Progenitor cell of endocrine pancreas (in vitro differentiated cells): ENCODE measurements at regions not wholly inside any gene's neighbourhood (a gene's known extent, or its start where the extent isn't known, plus 50 kb on each side); places are given as distances from the start of the nearest gene placed in this dataset.

Experiments
- DNase-seq: peaks from one replicate; pipeline ENCODE4 v3.0.0; 2021; ENCODE audit warnings: low spot score; ENCODE audit not compliant: unreplicated experiment
- H3K27ac Mint-ChIP-seq: 2 replicates; pipeline ENCODE4 v1.8.0; 2021; ENCODE audit warnings: mild to moderate bottlenecking, moderate library complexity, mixed read lengths
- H3K27me3 Mint-ChIP-seq: 2 replicates; pipeline ENCODE4 v1.8.0; 2021; ENCODE audit warnings: mixed read lengths
- H3K36me3 Mint-ChIP-seq: 2 replicates; pipeline ENCODE4 v1.8.0; 2022; ENCODE audit warnings: mixed read lengths; ENCODE audit not compliant: insufficient read depth
- H3K4me1 Mint-ChIP-seq: 2 replicates; pipeline ENCODE4 v1.8.0; 2021; ENCODE audit warnings: low read depth, mixed read lengths
- H3K4me3 Mint-ChIP-seq: 2 replicates; pipeline ENCODE4 v1.8.0; 2021; ENCODE audit warnings: low read depth, mild to moderate bottlenecking, moderate library complexity, mixed read lengths
- H3K9me3 Mint-ChIP-seq: 2 replicates; pipeline ENCODE4 v1.8.0; 2021; ENCODE audit warnings: low read depth, mixed read lengths
- CTCF ChIP-seq: fragments of 200-600 bp; sonication (generic); IDR thresholded peaks from one replicate; pipeline ENCODE4 v1.5.0; 2021; ENCODE audit warnings: antibody characterized with exemption, mild to moderate bottlenecking; ENCODE audit not compliant: unreplicated experiment

DNA sequence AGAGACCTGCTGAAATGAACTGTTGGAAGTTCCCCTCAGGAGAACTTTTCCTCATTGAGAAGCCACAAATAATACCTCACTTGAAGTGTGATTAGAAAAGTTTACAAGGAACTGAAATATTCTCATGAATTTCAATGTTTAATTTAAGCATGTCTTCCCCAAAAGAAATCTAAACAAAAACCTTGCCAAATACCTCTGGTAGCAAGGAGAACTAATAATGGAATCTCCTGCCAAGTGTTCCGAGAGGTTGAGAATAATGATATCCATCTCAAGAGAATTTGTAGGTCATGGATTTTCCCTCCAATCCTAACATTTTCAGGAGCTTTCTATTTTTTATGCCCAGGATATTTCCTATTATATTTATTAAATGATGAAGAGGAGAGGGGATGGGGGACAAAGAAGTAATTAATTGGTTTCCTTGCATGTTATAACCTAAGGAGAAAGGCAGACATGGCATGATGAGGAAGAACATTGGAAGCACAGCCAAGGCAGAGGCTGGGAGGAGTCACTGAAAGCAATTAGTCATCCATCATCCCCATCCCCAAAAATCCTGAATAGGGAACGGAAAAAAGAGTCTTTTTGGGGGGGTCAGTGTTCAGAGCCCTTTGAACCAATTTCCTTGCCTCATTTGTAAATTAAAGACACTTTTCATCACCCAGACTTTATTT is 93.6 kb upstream of the IL6 start:
- Mint-ChIP-seq H3K4me3 (no peak overlapping the region), H3K9me3 (no peaks in the 10 kb centered on the region), H3K27me3 (no peaks in the 10 kb centered on the region), H3K4me1 (no peaks in the 10 kb centered on the region), H3K36me3 (no peaks in the 10 kb centered on the region), H3K27ac (no peak overlapping the region)
- no peak for DNase-seq
- TF ChIP-seq CTCF, result no peak

GRCh38 chr7:22632674-22633073 is 94.3 kb upstream of the IL6 start:
- H3K4me3 Mint-ChIP-seq, result no peak overlapping the region
- TF ChIP-seq CTCF, result no peak
- no peak overlapping the region for H3K27ac Mint-ChIP-seq
- H3K9me3 Mint-ChIP-seq, result no peaks in the 10 kb centered on the region
- DNase-seq, result no peak
- no peaks in the 10 kb centered on the region for H3K27me3 Mint-ChIP-seq
- H3K4me1 Mint-ChIP-seq, result no peaks in the 10 kb centered on the region
- H3K36me3 Mint-ChIP-seq, result no peaks in the 10 kb centered on the region

GRCh38 chr7:22631730-22632129 is 95.3 kb upstream of the IL6 start:
- H3K4me1 Mint-ChIP-seq, result no peaks in the 10 kb centered on the region
- H3K27ac Mint-ChIP-seq, result no peak overlapping the region
- H3K4me3 Mint-ChIP-seq, result no peak overlapping the region
- no peak for DNase-seq
- TF ChIP-seq CTCF, result no peak
- H3K9me3 Mint-ChIP-seq, result no peaks in the 10 kb centered on the region
- no peaks in the 10 kb centered on the region for H3K27me3 Mint-ChIP-seq
- no peaks in the 10 kb centered on the region for H3K36me3 Mint-ChIP-seq

- no peaks in the 10 kb centered on the region for H3K9me3 Mint-ChIP-seq
- DNase-seq, result no peak
- H3K27me3 Mint-ChIP-seq, result no peaks in the 10 kb centered on the region
- H3K4me3 Mint-ChIP-seq, result no peak overlapping the region
- no peak overlapping the region for H3K27ac Mint-ChIP-seq
- no peaks in the 10 kb centered on the region for H3K36me3 Mint-ChIP-seq
- TF ChIP-seq CTCF, result no peak
- no peaks in the 10 kb centered on the region for H3K4me1 Mint-ChIP-seq
Observed at GRCh38 chr7:22630069-22630468, 96.9 kb upstream of the IL6 start.

GRCh38 chr7:22629056-22629455 is 97.9 kb upstream of the IL6 start:
- TF ChIP-seq CTCF, result no peak
- no peak for DNase-seq
- Mint-ChIP-seq H3K4me1 (no peaks in the 10 kb centered on the region), H3K27me3 (no peaks in the 10 kb centered on the region), H3K36me3 (no peaks in the 10 kb centered on the region), H3K9me3 (no peaks in the 10 kb centered on the region), H3K4me3 (no peak overlapping the region), H3K27ac (no peak overlapping the region)
